ENCODE measurements at regions not wholly inside any gene's neighbourhood (a gene's known extent, or its start where the extent isn't known, plus 50 kb on each side); places are given as distances from the start of the nearest gene placed in this dataset.

DNA sequence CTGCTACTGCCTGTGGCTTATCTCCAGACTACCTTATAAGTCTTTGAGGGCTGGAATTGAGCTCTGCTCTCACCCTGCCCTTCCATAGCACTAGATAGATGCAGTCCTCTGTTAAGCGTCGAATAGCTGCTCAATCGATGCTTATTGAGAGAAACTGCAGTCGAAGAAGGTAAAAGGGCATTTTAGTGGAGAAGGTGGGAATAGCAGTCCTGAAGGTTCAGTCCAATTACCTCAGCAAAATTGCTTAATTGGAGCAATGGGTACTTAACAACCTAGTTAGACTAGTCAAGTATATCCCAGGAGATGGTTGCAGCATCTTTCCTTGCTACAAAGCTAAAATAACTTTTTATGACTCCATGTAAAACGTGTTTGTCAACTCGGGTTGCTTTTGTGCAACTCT lies 66.8 kb upstream of the NT5E start:
- no peak overlapping the region for H2AK5ac ChIP-seq (ENCODE audit: low read depth, low read length)
- H4K20me1 ChIP-seq (ENCODE audit: insufficient read depth, low read length): no peaks in the 10 kb centered on the region
- no peak overlapping the region for H3K18ac ChIP-seq (ENCODE audit: low read depth, low read length)
- H3K36me3 ChIP-seq (ENCODE audit: control insufficient read depth, insufficient read depth, low read length): no peaks in the 10 kb centered on the region
- no peak overlapping the region for H3K56ac ChIP-seq (ENCODE audit: extremely low read depth, insufficient read depth, low read length)
- POLR2A ChIA-PET (ENCODE audit: unreplicated experiment): no interaction called here
- dilution Hi-C loops (cut with HindIII; ENCODE audit: low sequenced_read_pairs, unreplicated experiment) (no loop called here), in situ Hi-C loops (cut with MboI; ENCODE audit: low sequenced_read_pairs) (no loop called here), intact Hi-C loops (cut with micrococcal nuclease) (no loop called here)
- no peak overlapping the region for H3K14ac ChIP-seq (replicated peaks; ENCODE audit: low read depth, low read length)
- H4K91ac ChIP-seq (ENCODE audit: insufficient read depth, low read depth, low read length): no peak overlapping the region
- H3K4ac ChIP-seq (ENCODE audit: low read depth, low read length): no peak overlapping the region
- no peak overlapping the region for H2BK20ac ChIP-seq (ENCODE audit: low read depth, low read length)
- H3K4me2 ChIP-seq (ENCODE audit: low read depth, low read length): no peak overlapping the region
- no TSS peak for BruUV-seq (replicated peaks)
- H2BK15ac ChIP-seq (ENCODE audit: low read depth, low read length): no peak overlapping the region
- no peak for ATAC-seq (ENCODE audit: low read depth)
- H3K9ac ChIP-seq (ENCODE audit: low read depth, low read length): no peak overlapping the region
- no peak overlapping the region for H2AK9ac ChIP-seq (replicated peaks; ENCODE audit: low read depth, low read length, poor library complexity)
- no peak overlapping the region for H4K5ac ChIP-seq (ENCODE audit: low read depth, low read length)
- no peak overlapping the region for H2AFZ ChIP-seq (replicated peaks; ENCODE audit: low read length, poor library complexity)
- H3K4me3 ChIP-seq (ENCODE audit: insufficient read depth, low read depth, low read length): no peak overlapping the region
- H3K27ac ChIP-seq (ENCODE audit: insufficient read depth, low read length): no peak overlapping the region
- CTCF ChIA-PET: interaction anchor here (1.2 kb wide), 1 partner anchor 10 kb away, joined by 3 read pairs; no protein-coding TSS in a partner anchor
- WGBS, 2 experiments (ENCODE audit: extremely low coverage in 2 of 2, insufficient read length in 1 of 2): 60% methylated on average over 1 of the region's 6 CpGs; no CpG with 5 or more reads in 1 of the 2 experiments
- H4K8ac ChIP-seq (ENCODE audit: low read depth in 2 of 2, low read length in 2 of 2): no peak overlapping the region
- H3K27me3 ChIP-seq (ENCODE audit: control insufficient read depth, insufficient read depth, low read length): no peaks in the 10 kb centered on the region
- DNase-seq: no peak
- no peaks in the 10 kb centered on the region for H3K9me1 ChIP-seq (ENCODE audit: insufficient read depth, low read length)
- H2BK5ac ChIP-seq (ENCODE audit: low read depth, low read length, poor library complexity, severe bottlenecking): no peak overlapping the region
- no peaks in the 10 kb centered on the region for H3K9me3 ChIP-seq (ENCODE audit: control insufficient read depth, insufficient read depth, low read length)
- H2BK120ac ChIP-seq (ENCODE audit: low read depth, low read length): no peak overlapping the region
- no peaks in the 10 kb centered on the region for H3K79me1 ChIP-seq (ENCODE audit: low read depth in 1 of 2, low read length in 2 of 2)
- no peaks in the 10 kb centered on the region for H3K4me1 ChIP-seq (ENCODE audit: control insufficient read depth, insufficient read depth, low read length)
- no peak overlapping the region for H3K23ac ChIP-seq (ENCODE audit: low read depth, low read length)
- TF ChIP-seq MXI1 (IDR thresholded peaks at IDR 0.05; ENCODE audit: borderline replicate concordance, low read depth, low read length) (no peak), RFX5 (IDR thresholded peaks at IDR 0.05; ENCODE audit: low read depth, low read length) (no peak), RAD21 (IDR thresholded peaks at IDR 0.05; ENCODE audit: low read length) (no peak), RCOR1 (IDR thresholded peaks at IDR 0.05; ENCODE audit: insufficient replicate concordance, low read length) (no peak), MAZ (IDR thresholded peaks at IDR 0.05; ENCODE audit: borderline replicate concordance, low read depth, low read length) (no peak), SMC3 (IDR thresholded peaks at IDR 0.05; ENCODE audit: low read depth, low read length) (no peak), CEBPB (IDR thresholded peaks at IDR 0.05; ENCODE audit: low read depth, low read length) (no peak), BHLHE40 (IDR thresholded peaks at IDR 0.05; ENCODE audit: low read depth, low read length) (no peak), FOS (IDR thresholded peaks at IDR 0.05; ENCODE audit: low read depth, low read length) (no peak), CHD1 (IDR thresholded peaks at IDR 0.05; ENCODE audit: low read depth, low read length) (no peak), MAFK (IDR thresholded peaks at IDR 0.05; ENCODE audit: low read depth, low read length) (no peak), USF2 (IDR thresholded peaks at IDR 0.05; ENCODE audit: low read depth, low read length) (no peak), POLR2A (IDR thresholded peaks at IDR 0.05; ENCODE audit: low read depth, low read length) (no peak)
- TF ChIP-seq, protein P1, sequence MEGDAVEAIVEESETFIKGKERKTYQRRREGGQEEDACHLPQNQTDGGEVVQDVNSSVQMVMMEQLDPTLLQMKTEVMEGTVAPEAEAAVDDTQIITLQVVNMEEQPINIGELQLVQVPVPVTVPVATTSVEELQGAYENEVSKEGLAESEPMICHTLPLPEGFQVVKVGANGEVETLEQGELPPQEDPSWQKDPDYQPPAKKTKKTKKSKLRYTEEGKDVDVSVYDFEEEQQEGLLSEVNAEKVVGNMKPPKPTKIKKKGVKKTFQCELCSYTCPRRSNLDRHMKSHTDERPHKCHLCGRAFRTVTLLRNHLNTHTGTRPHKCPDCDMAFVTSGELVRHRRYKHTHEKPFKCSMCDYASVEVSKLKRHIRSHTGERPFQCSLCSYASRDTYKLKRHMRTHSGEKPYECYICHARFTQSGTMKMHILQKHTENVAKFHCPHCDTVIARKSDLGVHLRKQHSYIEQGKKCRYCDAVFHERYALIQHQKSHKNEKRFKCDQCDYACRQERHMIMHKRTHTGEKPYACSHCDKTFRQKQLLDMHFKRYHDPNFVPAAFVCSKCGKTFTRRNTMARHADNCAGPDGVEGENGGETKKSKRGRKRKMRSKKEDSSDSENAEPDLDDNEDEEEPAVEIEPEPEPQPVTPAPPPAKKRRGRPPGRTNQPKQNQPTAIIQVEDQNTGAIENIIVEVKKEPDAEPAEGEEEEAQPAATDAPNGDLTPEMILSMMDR (conservative IDR thresholded peaks at IDR 0.05; ENCODE audit: low read depth, low read length): no peak
- TF ChIP-seq, protein P2, sequence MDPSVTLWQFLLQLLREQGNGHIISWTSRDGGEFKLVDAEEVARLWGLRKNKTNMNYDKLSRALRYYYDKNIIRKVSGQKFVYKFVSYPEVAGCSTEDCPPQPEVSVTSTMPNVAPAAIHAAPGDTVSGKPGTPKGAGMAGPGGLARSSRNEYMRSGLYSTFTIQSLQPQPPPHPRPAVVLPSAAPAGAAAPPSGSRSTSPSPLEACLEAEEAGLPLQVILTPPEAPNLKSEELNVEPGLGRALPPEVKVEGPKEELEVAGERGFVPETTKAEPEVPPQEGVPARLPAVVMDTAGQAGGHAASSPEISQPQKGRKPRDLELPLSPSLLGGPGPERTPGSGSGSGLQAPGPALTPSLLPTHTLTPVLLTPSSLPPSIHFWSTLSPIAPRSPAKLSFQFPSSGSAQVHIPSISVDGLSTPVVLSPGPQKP (IDR thresholded peaks at IDR 0.05; ENCODE audit: borderline replicate concordance, low read depth, low read length): no peak

Measured in IMR-90 (cell line).